Stimulated activated CD8-positive, alpha-beta memory T cell treated with anti-CD3 and anti-CD28 coated beads, Interleukin-12 subunit alpha, Interleukin-12 subunit beta, amount 100 ng/mL, for 1 hour (primary cell): ENCODE measurements at regions not wholly inside any gene's neighbourhood (a gene's known extent, or its start where the extent isn't known, plus 50 kb on each side); places are given as distances from the start of the nearest gene placed in this dataset.

Source experiments
- DNase-seq: peaks from one replicate; pipeline ENCODE4 v3.0.0-alpha.2; 2020; ENCODE audit warnings: low read depth

GRCh38 chr13:84571264-84571663 lies 689.0 kb upstream of the SLITRK1 start:
- no peak for DNase-seq

- no peak for DNase-seq
These were observed 688.6 kb upstream of the SLITRK1 start for GRCh38 chr13:84570831-84571230.

- no peak for DNase-seq
These were observed 687.1 kb upstream of the SLITRK1 start for GRCh38 chr13:84569366-84569765.

- no peak for DNase-seq
These were observed 685.6 kb upstream of the SLITRK1 start for GRCh38 chr13:84567848-84568247.

GRCh38 chr13:84566780-84567179 lies 684.5 kb upstream of the SLITRK1 start:
- no peak for DNase-seq

- no peak for DNase-seq
These were observed 681.3 kb upstream of the SLITRK1 start for GRCh38 chr13:84563611-84564010.

- DNase-seq = no peak
These were observed 671.0 kb upstream of the SLITRK1 start for GRCh38 chr13:84553227-84553626.

GRCh38 chr13:84543962-84544361 lies 661.7 kb upstream of the SLITRK1 start:
- DNase-seq = no peak

- DNase-seq = no peak
These were observed 660.1 kb upstream of the SLITRK1 start for GRCh38 chr13:84542348-84542747.

GRCh38 chr13:84536906-84537305 lies 654.6 kb upstream of the SLITRK1 start:
- DNase-seq = no peak

- no peak for DNase-seq
These were observed 646.3 kb upstream of the SLITRK1 start for GRCh38 chr13:84528408-84529070.

GRCh38 chr13:84525865-84526264 lies 643.6 kb upstream of the SLITRK1 start:
- DNase-seq = no peak

- DNase-seq = no peak
These were observed 642.3 kb upstream of the SLITRK1 start for GRCh38 chr13:84524586-84524985.

- no peak for DNase-seq
These were observed 617.7 kb upstream of the SLITRK1 start for GRCh38 chr13:84500016-84500415.

- no peak for DNase-seq
These were observed 615.3 kb upstream of the SLITRK1 start for GRCh38 chr13:84497613-84498012.

GRCh38 chr13:84491952-84492351 lies 609.7 kb upstream of the SLITRK1 start:
- DNase-seq = no peak

GRCh38 chr13:84487752-84488151 lies 605.5 kb upstream of the SLITRK1 start:
- DNase-seq = no peak

GRCh38 chr13:84481958-84482357 lies 599.7 kb upstream of the SLITRK1 start:
- DNase-seq = no peak

GRCh38 chr13:84479656-84480055 lies 597.4 kb upstream of the SLITRK1 start:
- no peak for DNase-seq

- no peak for DNase-seq
These were observed 588.3 kb upstream of the SLITRK1 start for GRCh38 chr13:84470528-84470927.

- no peak for DNase-seq
These were observed 584.2 kb upstream of the SLITRK1 start for GRCh38 chr13:84466461-84466860.

- DNase-seq = no peak
These were observed 578.7 kb upstream of the SLITRK1 start for GRCh38 chr13:84460989-84461388.

- no peak for DNase-seq
These were observed 573.0 kb upstream of the SLITRK1 start for GRCh38 chr13:84455143-84455905.

- DNase-seq = no peak
These were observed 565.3 kb upstream of the SLITRK1 start for GRCh38 chr13:84447640-84447978.
